ENCODE measurements at regions not wholly inside any gene's neighbourhood (a gene's known extent, or its start where the extent isn't known, plus 50 kb on each side); places are given as distances from the start of the nearest gene placed in this dataset.

- intact Hi-C loops (cut with DNase I; ENCODE audit: low total_unique reads) = no loop called here
Observed at GRCh38 chr3:16121391-16121790, 53.1 kb upstream of the GALNT15 start.

GRCh38 chr3:16122155-16122554 lies 52.3 kb upstream of the GALNT15 start:
- H3K27ac ChIP-seq = no peak overlapping the region
- 57 to 69% (median 65%) methylated on average over 2 of the region's 2 CpGs for WGBS, 5 donors
- TF ChIP-seq POLR2A (IDR thresholded peaks at IDR 0.05) (no peak), POLR2AphosphoS5 (IDR thresholded peaks at IDR 0.05) (no peak), EP300 (IDR thresholded peaks at IDR 0.05) (no peak), CTCF (IDR thresholded peaks at IDR 0.05) (no peak)

More at GRCh38 chr3:16121391-16121790, 53.1 kb upstream of the GALNT15 start:
- H3K27ac ChIP-seq = no peak overlapping the region
- no peaks in the 10 kb centered on the region for H3K36me3 ChIP-seq
- H3K4me3 ChIP-seq = no peak overlapping the region
- DNase-seq = no peak
- no peaks in the 10 kb centered on the region for H3K4me1 ChIP-seq
- 25 to 50% (median 29%) methylated on average over 1 of the region's 1 CpG for WGBS, 5 donors
- TF ChIP-seq EP300 (IDR thresholded peaks at IDR 0.05) = no peak
- no peak for TF ChIP-seq POLR2A (IDR thresholded peaks at IDR 0.05)
- TF ChIP-seq CTCF (IDR thresholded peaks at IDR 0.05) = no peak
- no peak for TF ChIP-seq POLR2AphosphoS5 (IDR thresholded peaks at IDR 0.05)
- no peaks in the 10 kb centered on the region for H3K9me3 ChIP-seq
- no peaks in the 10 kb centered on the region for H3K27me3 ChIP-seq

GRCh38 chr3:16122661-16123060 lies 51.8 kb upstream of the GALNT15 start:
- TF ChIP-seq POLR2A (IDR thresholded peaks at IDR 0.05) (no peak), POLR2AphosphoS5 (IDR thresholded peaks at IDR 0.05) (no peak), CTCF (IDR thresholded peaks at IDR 0.05) (no peak), EP300 (IDR thresholded peaks at IDR 0.05) (no peak)
- Histone ChIP-seq H3K9me3 (no peaks in the 10 kb centered on the region), H3K4me3 (no peak overlapping the region), H3K36me3 (no peaks in the 10 kb centered on the region), H3K4me1 (no peaks in the 10 kb centered on the region), H3K27me3 (no peaks in the 10 kb centered on the region), H3K27ac (no peak overlapping the region)
- WGBS, 5 donors = 73 to 85% (median 77%) methylated on average over 2 of the region's 2 CpGs
- DNase-seq = no peak
- intact Hi-C loops (cut with DNase I; ENCODE audit: low total_unique reads) = no loop called here

More at GRCh38 chr3:16122155-16122554, 52.3 kb upstream of the GALNT15 start:
- intact Hi-C loops (cut with DNase I; ENCODE audit: low total_unique reads) = no loop called here
- H3K9me3 ChIP-seq = no peaks in the 10 kb centered on the region
- no peaks in the 10 kb centered on the region for H3K4me1 ChIP-seq
- H3K36me3 ChIP-seq = no peaks in the 10 kb centered on the region
- no peak for DNase-seq
- no peak overlapping the region for H3K4me3 ChIP-seq
- H3K27me3 ChIP-seq = no peaks in the 10 kb centered on the region

- Histone ChIP-seq H3K36me3 (no peaks in the 10 kb centered on the region), H3K27me3 (no peaks in the 10 kb centered on the region), H3K4me3 (no peak overlapping the region), H3K27ac (no peak overlapping the region), H3K4me1 (no peaks in the 10 kb centered on the region), H3K9me3 (no peaks in the 10 kb centered on the region)
- no peak for TF ChIP-seq POLR2A (IDR thresholded peaks at IDR 0.05)
- TF ChIP-seq CTCF (IDR thresholded peaks at IDR 0.05) = no peak
- TF ChIP-seq POLR2AphosphoS5 (IDR thresholded peaks at IDR 0.05) = peak in 1 of 3 donors; percentile 17
- WGBS, 5 donors = 52 to 84% (median 73%) methylated on average over 2 of the region's 2 CpGs
- no peak for DNase-seq
- intact Hi-C loops (cut with DNase I; ENCODE audit: low total_unique reads) = no loop called here
Observed at GRCh38 chr3:16124636-16125035, 49.8 kb upstream of the GALNT15 start.

Small RNA genes lying in the stretch of these regions (small RNA-seq; reads per million reads assigned to genes)
- gene MIR563 = 0 reads per million in 4 donors
